Astrocyte of the spinal cord (primary cell): ENCODE measurements at regions not wholly inside any gene's neighbourhood (a gene's known extent, or its start where the extent isn't known, plus 50 kb on each side); places are given as distances from the start of the nearest gene placed in this dataset.

ENCODE experiments used
- DNase-seq: peaks from one replicate; pipeline ENCODE4 v3.0.0; 2011; ENCODE audit warnings: low read depth, low spot score
- H3K4me3 ChIP-seq: 2 replicates; pipeline ENCODE4 v1.5.1; 2011; ENCODE audit warnings: low read depth, mild to moderate bottlenecking, low read length, moderate library complexity
- CTCF ChIP-seq: IDR thresholded peaks from 2 replicates; pipeline ENCODE4 v1.5.1; 2012; ENCODE audit warnings: low read depth, mild to moderate bottlenecking, low read length, inconsistent platforms
- in situ Hi-C: cut with HindIII; loops from 2 replicates; pipeline ENCODE4 v1.10.0; 2017; ENCODE audit warnings: low sequenced_read_pairs

- TF ChIP-seq CTCF = no peak
- H3K4me3 ChIP-seq = no peak overlapping the region
- no peak for DNase-seq
- in situ Hi-C loops = no loop called here
Observed at GRCh38 chr13:40186626-40187323, 479.7 kb downstream of the FOXO1 start.

GRCh38 chr13:40187324-40187795, 479.1 kb downstream of the FOXO1 start:
- no peak overlapping the region for H3K4me3 ChIP-seq
- no peak for DNase-seq
- in situ Hi-C loops = no loop called here
- no peak for TF ChIP-seq CTCF

GRCh38 chr13:40187841-40188591, 478.4 kb downstream of the FOXO1 start:
- no peak for TF ChIP-seq CTCF
- in situ Hi-C loops = no loop called here
- DNase-seq = peak; percentile 39
- no peak overlapping the region for H3K4me3 ChIP-seq

GRCh38 chr13:40189426-40189825, 477.0 kb downstream of the FOXO1 start:
- H3K4me3 ChIP-seq = no peak overlapping the region
- in situ Hi-C loops = no loop called here
- DNase-seq = no peak
- TF ChIP-seq CTCF = no peak

GRCh38 chr13:40189898-40190630, 476.4 kb downstream of the FOXO1 start:
- in situ Hi-C loops = no loop called here
- no peak for TF ChIP-seq CTCF
- DNase-seq = no peak
- no peak overlapping the region for H3K4me3 ChIP-seq

- TF ChIP-seq CTCF = no peak
- in situ Hi-C loops = no loop called here
- no peak overlapping the region for H3K4me3 ChIP-seq
- DNase-seq = peak; percentile 80
Observed at GRCh38 chr13:40190641-40191100, 475.8 kb downstream of the FOXO1 start.
